ENCODE measurements at regions not wholly inside any gene's neighbourhood (a gene's known extent, or its start where the extent isn't known, plus 50 kb on each side); places are given as distances from the start of the nearest gene placed in this dataset.

DNA sequence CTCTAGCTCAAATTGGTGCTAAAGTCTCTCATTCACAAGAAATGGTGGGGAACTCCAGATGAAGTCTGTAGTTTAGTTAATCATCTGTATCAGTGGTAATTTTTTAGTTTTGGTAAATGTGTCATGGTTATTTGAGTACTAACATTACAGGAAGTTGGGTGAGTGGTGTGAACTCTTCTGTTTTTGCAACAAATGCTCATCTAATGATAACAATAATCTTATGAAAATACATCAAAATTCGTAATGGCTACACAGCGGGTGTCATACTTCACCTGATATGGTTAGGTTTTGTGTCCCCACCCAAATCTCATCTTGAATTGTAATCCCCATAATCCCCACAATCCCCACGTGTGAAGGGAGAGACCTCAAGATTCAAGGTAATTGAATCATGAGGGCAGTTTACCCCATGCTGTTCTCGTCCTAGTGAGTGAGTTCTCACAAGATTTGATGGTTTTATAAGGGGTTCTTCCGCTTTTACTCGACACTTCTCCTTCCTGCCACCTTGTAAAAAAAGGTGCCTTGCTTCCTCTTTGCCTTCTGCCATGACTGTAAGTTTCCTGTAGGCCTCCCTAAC, 209.3 kb upstream of the FOXN3 start:
- TF ChIP-seq CTCF (IDR thresholded peaks at IDR 0.05; ENCODE audit: low read length) (no peak), EZH2 (IDR thresholded peaks at IDR 0.05; ENCODE audit: borderline replicate concordance, low read length) (no peak)

All from OCI-LY1 (cell line).